K562 (cell line): ENCODE measurements at regions not wholly inside any gene's neighbourhood (a gene's known extent, or its start where the extent isn't known, plus 50 kb on each side); places are given as distances from the start of the nearest gene placed in this dataset.

Experiments used
- CREM ChIP-seq: IDR thresholded peaks from 2 replicates; pipeline ENCODE4 v1.6.1; 2014; ENCODE audit warnings: antibody characterized with exemption, low read depth
- ESRRA ChIP-seq: fragments of 450-650 bp; IDR thresholded peaks from 2 replicates; pipeline ENCODE4 v1.6.1; 2014; ENCODE audit warnings: low read depth, mild to moderate bottlenecking, moderate library complexity, borderline replicate concordance
- MAX ChIP-seq: sonication (generic); formaldehyde crosslinking; IDR thresholded peaks from 2 replicates; pipeline ENCODE4 v1.9.0; 2022; ENCODE audit warnings: mild to moderate bottlenecking, missing genetic modification reagents
- ZNF253 ChIP-seq: fragments of 250-450 bp; sonication (Bioruptor Pico); conservative IDR thresholded peaks from 2 replicates; pipeline ENCODE4 v1.6.1; 2021; ENCODE audit warnings: mild to moderate bottlenecking

GRCh38 chrY:19589664-19590063, 154.9 kb downstream of the KDM5D start:
- TF ChIP-seq ZNF253: no peak
- TF ChIP-seq ESRRA: no peak
- no peak for TF ChIP-seq MAX
- no peak for TF ChIP-seq CREM
